GM18526 (cell line): ENCODE measurements at regions not wholly inside any gene's neighbourhood (a gene's known extent, or its start where the extent isn't known, plus 50 kb on each side); places are given as distances from the start of the nearest gene placed in this dataset.

Experiments
- POLR2A ChIP-seq: IDR thresholded peaks from 3 replicates; pipeline ENCODE4 v1.6.1; 2011; ENCODE audit not compliant: insufficient read length; ENCODE audit errors: extremely low read depth

- TF ChIP-seq POLR2A: no peak
Observed at GRCh38 chr6:14569394-14569793, 451.8 kb downstream of the CD83 start.

GRCh38 chr6:14571001-14571400, 453.4 kb downstream of the CD83 start:
- no peak for TF ChIP-seq POLR2A

GRCh38 chr6:14571746-14572145, 454.2 kb downstream of the CD83 start:
- TF ChIP-seq POLR2A: no peak

DNA sequence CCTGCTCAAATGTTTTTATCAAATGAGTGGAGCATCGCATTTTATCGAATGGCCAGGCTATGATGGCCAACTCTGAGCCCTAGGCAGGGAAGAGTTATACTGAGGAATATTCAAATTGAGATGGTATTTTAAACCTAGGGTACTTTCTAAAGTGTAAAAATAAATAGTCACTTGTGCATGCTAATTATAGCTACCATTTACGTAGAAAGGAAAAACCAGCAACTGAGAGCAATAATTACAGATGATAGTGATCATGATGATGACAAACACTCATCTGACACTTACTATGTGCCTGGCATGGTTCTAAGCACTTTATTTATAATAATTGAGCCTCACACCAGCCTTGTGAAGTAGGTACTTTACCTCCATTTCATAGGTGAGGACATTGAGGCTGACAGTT, 455.7 kb downstream of the CD83 start:
- TF ChIP-seq POLR2A: no peak

- no peak for TF ChIP-seq POLR2A
Observed at GRCh38 chr6:14573703-14574290, 456.2 kb downstream of the CD83 start.

DNA sequence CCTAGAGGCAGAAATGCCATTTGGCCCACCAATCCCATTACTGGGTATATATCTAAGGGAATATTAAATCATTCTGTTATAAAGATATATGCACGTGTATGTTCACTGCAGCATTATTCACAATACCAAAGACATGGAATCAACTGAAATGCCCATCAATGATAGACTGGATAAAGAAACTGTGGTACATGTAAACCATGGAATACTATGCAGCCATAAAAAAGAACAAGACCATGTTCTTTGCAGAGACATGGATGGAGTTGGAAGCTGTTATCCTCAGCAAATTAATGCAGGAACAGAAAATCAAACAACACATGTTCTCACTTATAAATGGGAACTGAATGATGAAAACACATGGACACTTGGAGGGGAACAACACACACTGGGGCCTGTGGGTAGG, 458.4 kb downstream of the CD83 start:
- TF ChIP-seq POLR2A: no peak

DNA sequence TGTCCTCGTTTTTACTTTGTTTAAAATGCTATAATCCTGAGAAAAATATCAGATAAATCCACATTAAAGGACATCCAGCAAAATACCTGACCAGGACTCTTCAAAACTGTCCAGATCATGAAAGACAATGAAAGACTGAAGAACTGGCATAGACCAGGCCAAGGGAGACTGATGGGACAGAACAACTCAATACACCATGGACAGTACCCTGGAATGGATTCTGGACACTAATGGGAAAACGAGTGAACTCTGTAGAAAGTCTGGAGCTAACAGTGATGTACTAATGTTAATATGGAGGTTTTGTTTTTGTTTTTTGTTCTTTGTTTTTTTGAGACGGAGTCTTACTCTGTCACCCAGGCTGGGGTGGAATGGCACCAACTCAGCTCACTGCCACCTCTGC, 461.4 kb downstream of the CD83 start:
- no peak for TF ChIP-seq POLR2A

GRCh38 chr6:14582749-14583148, 465.2 kb downstream of the CD83 start:
- TF ChIP-seq POLR2A: no peak

DNA sequence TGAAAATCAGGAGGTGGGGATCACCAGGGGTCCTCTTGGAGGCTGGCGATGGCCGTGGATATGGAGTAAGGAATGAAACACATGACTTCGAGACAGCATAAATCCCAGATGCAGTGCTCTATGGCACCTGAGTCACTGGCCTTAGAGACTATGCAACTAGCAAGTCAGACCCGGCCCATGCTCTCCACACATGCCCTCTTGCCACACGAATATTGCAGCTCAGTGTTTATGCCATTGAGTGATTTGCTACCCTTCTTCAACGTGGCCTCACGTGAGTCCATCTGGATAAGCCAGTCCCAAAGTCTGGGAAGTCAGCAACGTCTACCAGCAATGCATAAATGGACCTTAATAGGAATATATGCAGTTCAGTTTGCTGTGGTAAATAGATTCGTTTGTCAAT, 466.3 kb downstream of the CD83 start:
- TF ChIP-seq POLR2A: no peak

DNA sequence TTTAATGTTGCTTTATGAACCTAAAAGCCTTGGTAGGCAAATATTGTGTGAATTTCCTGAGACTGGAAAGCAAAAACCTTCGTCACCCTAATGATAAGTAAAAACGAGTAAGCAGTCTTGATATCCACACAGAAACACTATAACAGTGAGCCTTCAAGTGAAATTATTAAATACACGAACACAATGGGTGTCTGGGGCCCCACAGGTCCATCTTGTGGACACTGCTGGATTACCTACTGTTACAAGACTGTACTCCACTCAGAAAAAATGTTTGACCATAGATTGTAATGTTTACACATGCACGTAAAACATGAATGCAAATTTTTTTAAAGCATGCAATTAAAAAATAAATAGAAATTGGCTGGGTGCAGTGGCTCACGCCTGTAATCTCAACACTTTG, 466.9 kb downstream of the CD83 start:
- no peak for TF ChIP-seq POLR2A

GRCh38 chr6:14585689-14586088, 468.1 kb downstream of the CD83 start:
- TF ChIP-seq POLR2A: no peak

- TF ChIP-seq POLR2A: no peak
Observed at GRCh38 chr6:14589175-14589574, 471.6 kb downstream of the CD83 start.

DNA sequence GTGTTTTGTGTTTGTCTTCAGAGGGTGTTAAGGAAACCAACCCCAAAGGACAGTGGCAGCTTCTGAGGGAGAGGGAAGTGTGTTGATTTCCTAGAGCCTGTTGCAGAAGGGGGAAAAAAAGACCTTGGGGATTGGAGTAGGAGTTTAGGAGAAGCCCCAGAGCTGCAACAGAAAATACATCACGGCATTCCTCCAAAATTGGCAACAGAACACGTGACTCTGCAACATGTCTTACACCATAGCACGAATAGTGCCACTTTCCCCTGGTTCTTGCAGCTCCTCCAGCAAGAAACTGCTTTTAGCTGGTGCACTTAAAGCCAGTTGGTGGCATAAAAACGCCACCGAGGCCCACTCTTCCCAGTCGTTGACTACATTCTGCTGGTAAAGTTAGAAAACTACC, 473.0 kb downstream of the CD83 start:
- no peak for TF ChIP-seq POLR2A

GRCh38 chr6:14591998-14592397, 474.4 kb downstream of the CD83 start:
- no peak for TF ChIP-seq POLR2A

DNA sequence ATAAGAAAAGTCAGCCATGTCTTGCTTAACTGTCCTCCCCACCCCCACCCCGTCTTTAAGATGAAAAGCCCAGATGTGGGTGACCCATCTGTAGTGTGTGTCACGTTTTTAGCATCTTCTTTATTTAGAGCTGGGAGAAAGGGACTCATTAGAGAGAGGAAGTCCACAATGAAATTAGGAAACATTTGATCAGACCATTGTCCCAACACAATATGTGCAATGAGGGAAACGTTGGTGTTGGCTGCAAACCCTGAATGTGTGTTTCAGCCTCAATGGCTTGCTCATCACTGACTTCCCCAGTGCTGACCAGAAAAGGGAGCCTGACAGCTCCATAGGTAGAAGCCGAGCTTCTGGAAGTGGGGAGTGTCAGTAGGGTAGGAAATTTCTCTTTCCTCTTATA, 475.7 kb downstream of the CD83 start:
- no peak for TF ChIP-seq POLR2A

DNA sequence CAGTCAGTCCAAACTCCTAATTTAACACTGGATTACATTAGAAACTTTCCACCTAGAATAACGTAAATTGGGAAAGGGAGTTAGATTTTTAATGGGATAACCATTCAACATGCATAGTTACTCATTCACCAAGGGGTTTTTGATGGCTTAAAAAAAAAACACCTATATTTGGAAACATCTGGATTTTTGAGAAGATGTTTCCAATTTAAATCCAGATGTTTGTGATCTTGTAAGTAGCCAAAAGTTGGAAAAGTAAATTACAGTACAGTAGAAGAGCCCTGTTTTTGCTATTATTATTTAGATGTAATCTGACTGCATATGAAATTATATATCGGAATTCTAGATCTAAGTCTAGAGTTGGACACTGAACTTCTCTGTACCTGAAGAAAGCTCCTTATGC, 478.2 kb downstream of the CD83 start:
- no peak for TF ChIP-seq POLR2A

DNA sequence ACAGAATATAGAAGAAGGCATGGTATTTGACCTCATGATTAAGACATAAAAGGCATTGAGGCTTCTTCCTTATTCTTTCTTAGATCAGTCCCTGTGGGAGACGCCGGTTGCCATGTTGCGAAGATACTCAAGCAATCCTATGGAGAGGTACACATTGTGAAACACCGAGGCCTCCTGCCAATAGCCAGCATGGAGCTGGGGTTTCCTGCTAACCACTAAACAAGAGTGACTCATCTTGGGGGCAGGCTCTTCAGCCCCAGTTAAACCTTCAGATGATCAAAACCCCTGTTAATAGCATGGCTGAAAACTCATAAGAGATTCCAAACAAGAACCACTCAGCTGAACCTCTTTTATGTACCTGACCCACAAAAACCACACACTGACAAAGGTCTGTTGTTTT, 478.8 kb downstream of the CD83 start:
- no peak for TF ChIP-seq POLR2A

- no peak for TF ChIP-seq POLR2A
Observed at GRCh38 chr6:14597090-14597489, 479.5 kb downstream of the CD83 start.

DNA sequence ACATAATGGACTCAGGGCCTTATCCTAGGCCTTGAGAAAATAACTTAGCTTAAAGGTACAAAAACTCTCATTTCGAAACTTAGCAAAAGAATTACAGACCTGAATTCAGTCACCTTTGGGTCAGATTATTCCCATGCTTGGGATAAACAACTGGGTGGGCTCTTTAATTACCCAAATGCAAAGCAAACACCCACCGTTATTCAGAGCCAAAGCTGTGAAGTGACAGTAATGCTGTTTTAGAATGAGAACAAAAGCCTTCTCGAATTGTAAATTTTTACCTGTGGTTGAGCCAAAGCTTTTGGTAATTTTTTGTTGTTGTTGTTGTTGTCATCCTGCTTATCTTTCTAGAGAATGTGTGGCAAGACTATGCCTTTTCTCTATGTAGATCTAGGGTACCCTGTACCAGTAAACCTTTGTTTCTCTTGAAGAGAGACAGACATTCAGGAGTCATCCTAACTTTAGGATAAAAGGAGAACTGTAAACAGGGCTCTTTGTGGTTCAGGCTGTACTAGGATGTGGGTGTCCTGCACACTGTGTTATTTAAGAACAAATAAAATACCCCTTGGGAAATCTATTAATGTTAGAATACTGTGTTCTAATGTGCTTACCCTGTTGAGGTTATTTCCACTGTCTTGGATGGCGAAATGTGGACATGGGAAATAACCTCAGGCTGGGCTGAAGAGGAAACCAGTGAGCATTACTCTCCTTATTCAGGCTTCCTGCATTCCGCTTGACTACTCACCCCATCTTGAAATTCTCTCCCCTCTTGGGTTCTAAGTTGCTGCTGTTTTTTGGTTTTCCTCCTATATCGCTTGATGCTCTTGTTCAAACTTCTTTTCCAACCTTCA, 480.7 kb downstream of the CD83 start:
- TF ChIP-seq POLR2A: no peak
